NCI-H82 treated with DMSO at 0.1 percent for 48 hours (cell line): ENCODE measurements at regions not wholly inside any gene's neighbourhood (a gene's known extent, or its start where the extent isn't known, plus 50 kb on each side); places are given as distances from the start of the nearest gene placed in this dataset.

Experiments
- DNase-seq: peaks from one replicate; lab custom pipeline; 2025; ENCODE audit not compliant: unreplicated experiment; lab: John Stamatoyannopoulos, UW

DNA sequence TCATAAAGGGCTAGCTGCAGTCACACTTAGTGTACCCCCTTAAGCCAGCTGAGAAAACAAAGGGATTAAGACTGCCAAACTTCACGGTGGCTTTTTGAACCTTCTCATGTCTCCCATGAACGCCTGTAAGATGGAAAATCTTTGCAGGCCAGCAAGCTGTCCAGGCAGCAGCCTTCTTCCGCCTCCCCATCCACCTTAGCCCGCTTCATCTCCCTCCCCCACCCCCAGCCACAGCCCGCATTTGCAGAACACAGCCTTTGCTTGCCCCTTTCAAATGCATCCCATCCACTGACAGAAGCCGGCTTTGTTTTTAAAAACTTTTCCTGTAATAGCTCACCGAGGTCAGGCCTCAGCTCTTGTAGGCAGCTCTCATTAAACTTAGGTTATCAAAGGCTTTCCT lies 113.8 kb upstream of the FAM9B start:
- DNase-seq = no peak

DNA sequence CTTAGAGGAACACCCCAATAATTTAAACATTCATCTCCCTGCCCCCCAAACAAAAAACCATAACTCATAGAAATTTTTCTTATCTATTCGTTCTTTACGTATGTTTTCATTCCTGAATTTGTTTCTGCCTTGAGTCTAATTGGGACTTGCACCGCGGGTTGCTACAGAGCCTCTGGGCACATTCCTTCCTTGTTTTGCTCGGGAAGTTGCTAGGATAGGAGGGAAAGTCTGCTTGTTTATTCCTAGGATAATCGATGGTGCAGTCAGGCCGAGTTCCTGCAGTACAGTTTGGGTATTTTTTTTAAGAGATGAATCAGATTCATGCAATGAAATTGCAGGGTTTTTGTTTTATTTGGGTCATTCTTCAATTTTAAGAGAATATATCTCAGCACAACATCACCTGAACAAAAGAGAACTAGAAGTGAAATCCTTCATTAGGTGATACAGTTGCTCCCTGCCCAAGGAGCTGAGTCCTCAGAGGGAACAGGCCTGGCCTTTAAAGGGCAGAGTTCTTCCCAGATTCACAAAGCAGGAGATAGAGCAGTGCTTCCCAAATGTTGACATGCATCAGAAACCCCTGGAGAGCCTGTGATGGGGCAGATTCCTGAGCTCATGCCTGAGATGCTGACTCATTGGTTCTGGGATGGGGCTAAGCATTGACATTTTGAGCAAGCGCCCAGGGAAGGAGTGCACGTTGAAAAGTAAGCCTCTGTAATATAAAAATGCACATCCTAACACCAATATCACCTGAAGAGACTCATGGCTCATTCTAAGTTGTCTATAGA lies 114.9 kb upstream of the FAM9B start:
- DNase-seq = no peak

GRCh38 chrX:9149501-9150245 lies 115.7 kb upstream of the FAM9B start:
- DNase-seq = no peak

DNA sequence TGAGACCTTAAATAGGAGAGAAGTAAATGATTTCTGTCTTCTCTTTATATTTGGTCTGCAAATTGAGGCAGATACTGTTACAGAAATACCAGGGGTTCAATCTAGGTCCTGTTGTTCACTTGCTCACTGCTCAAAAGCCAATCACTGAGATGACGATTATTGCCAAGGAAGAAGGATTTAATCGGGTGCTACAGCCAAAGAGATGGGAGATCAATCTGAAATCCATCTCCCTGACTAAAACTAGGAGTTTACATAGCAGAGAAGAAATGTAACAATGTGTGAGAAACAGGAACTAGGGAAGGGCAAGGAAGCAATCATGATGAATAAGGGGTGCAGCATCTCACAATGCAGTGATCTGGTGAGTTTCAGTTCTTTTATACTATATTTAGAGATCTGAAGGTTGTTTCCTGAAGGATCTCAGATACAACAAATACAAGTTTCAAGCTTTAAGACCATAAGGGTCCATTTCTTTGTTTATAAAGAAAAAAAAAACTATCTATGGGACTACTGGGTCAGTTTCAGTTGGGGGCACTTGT lies 117.9 kb upstream of the FAM9B start:
- no peak for DNase-seq

DNA sequence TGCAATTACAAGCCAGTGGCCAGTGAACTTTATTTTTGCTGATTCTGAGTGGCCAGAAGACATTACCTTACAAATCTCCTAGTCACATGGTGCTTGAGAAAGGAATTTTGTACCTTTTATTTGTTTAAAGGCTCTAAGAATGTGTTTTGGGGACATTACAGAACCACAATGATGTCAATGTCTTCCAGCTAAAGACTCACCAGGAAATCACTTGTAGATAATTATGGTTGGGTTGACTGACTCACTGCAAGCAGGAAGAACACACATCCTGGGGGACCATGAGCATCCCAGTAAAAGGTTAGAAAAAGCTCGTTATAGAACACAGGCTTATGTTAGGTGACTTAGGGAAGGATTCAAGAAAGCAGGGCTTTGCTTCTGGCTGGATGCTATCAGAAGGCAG lies 119.4 kb upstream of the FAM9B start:
- DNase-seq = no peak

GRCh38 chrX:9158611-9159010 lies 124.7 kb upstream of the FAM9B start:
- no peak for DNase-seq

- no peak for DNase-seq
These were observed 126.9 kb upstream of the FAM9B start for GRCh38 chrX:9160698-9161329.

- no peak for DNase-seq
These were observed 128.8 kb upstream of the FAM9B start for GRCh38 chrX:9162698-9163097.

DNA sequence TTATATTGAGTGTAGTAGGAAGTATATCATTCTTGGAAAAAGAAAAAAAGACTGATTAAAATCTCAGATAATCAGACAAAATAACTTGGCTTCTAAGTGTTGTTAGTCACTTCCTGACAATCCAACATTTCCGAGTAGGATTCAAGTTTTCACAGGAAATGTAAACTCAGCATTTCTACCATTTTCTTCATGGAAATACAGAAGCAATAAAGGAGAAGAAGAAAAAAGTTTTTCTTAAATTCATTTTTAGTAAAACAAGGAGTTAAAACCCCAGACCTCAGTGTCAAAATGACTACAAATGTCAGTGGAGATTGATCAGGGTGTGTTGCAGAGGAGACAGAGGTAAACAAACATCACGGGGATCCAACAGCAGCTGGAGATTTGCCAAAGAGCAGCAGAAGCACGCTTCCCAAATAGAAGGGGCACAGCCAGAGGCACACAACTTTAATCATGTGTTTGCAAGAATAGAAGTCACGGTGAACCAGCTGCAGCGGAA lies 129.3 kb upstream of the FAM9B start:
- no peak for DNase-seq

DNA sequence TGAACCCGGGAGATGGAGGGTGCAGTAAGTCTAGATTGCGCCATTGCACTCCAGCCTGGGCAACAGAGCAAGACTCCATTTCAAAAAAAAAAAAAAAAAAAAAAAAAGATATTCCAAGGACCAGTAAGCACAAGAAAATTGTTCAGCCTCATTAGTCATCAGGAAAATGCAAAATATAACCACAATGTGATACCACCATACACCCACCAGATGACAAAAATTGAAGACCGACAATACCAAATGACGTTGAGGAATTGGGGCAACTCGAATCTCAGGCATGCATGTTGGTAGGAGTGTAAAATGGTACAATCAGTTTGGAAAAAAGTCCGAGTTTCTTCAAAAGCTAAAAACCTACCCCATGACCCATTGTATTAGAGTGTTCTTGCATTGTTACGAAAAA lies 130.2 kb upstream of the FAM9B start:
- no peak for DNase-seq

DNA sequence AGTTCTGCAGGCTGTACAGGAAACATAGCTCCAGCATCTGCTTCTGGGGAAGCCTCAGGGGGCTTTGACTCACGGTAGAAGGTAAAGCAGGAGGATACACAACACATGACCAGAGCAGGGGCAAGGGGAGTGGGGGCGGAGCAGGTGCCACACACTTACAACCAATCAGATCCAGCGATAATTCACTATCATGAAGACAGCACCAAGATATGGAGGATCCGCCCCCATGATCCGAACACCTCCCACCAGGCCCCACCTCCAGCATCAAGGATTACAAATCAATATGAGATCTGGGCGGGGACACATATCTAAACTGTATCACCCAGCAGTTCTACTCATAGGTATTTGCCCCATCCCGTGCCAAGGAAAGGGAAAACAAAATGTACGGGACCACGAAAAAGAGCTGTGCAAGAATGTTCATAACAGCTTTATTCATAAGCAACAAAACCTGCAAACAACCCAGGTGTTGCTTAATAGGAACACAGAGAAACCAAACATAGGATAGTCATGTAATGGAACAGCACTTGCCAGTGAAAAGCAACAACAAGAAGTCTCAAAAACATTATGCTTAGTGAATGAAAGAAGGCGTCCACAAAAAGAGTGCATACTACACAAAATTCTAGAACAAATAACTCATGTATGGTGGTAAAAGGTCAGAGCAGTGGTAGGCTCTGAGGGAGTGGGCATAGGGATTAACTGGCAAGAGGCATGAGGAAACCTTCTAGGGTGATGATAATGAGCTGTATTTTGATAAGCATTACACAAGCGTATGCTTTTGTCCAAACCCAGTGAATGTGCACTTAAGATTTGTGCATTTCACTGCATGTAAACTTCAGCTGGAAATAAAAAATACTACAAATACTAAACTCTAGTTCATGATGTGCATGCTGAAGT lies 130.9 kb upstream of the FAM9B start:
- no peak for DNase-seq

DNA sequence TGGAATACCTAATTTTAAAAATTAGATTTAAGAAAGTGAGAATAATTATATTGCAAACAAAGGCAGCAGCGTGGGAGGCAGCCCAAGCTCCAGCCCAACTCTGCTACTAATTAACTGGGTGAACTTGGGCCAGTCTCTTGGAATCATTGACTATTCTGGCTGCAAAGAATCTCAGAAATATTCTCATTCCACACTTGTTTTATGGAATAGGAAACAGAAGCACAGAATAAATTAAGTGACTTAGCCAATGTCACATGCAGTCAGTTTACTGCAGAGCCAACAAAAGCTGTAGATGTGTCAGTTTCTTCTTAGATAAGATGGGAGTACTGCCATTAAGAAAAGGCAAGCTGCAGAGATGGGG lies 132.6 kb upstream of the FAM9B start:
- DNase-seq = no peak

GRCh38 chrX:9171841-9172463 lies 138.0 kb upstream of the FAM9B start:
- no peak for DNase-seq

- DNase-seq = no peak
These were observed 138.5 kb upstream of the FAM9B start for GRCh38 chrX:9172464-9172850.

DNA sequence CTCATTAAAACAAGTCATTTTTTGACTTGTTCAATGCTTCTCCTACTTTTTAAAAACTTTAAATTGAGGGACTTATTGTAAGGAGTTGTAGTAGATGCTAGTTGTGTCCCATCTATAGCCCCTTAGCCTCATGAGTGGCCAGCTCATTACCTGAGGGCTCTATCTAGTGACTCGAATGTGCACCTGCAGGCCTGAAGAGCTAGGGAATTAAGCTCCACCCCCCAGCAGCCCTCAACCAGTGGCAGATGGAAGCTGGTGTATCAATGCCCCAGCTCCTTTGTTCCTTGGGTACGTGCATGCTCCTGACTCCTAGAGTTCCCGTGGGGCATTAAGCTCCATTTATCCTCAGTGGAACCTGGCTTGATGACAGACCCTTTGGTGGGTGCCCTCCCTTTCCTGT lies 146.7 kb upstream of the FAM9B start:
- DNase-seq = no peak

GRCh38 chrX:9182041-9182440 lies 148.1 kb upstream of the FAM9B start:
- DNase-seq = no peak

GRCh38 chrX:9183481-9183880 lies 149.6 kb upstream of the FAM9B start:
- no peak for DNase-seq

- DNase-seq = no peak
These were observed 150.3 kb upstream of the FAM9B start for GRCh38 chrX:9184211-9184610.

GRCh38 chrX:9188117-9188516 lies 154.2 kb upstream of the FAM9B start:
- peak; percentile 47 for DNase-seq

GRCh38 chrX:9189286-9189685 lies 155.4 kb upstream of the FAM9B start:
- DNase-seq = no peak
